Right atrium auricular region (tissue), 2 donors: ENCODE measurements at regions not wholly inside any gene's neighbourhood (a gene's known extent, or its start where the extent isn't known, plus 50 kb on each side); places are given as distances from the start of the nearest gene placed in this dataset.
A peak's percentile ranks its signal among the peaks of the same experiment; 100 is the strongest.

Source experiments
- DNase-seq: peaks from one replicate; pipeline ENCODE4 v3.0.0-alpha.2; 2019; ENCODE audit warnings: low spot score
- H3K27ac ChIP-seq, 2 donors: fragments of 200-600 bp; sonication (generic); 1 replicate in 1 of 2; 2 replicates in 1 of 2; pipeline ENCODE4 v1.5.1; 2016 to 2019
- H3K27me3 ChIP-seq, 2 donors: fragments of 200-600 bp; sonication (generic); one replicate each; pipeline versions ENCODE4 v1.5.1 to v1.6.0; 2017 to 2019
- H3K36me3 ChIP-seq: fragments of 200-600 bp; sonication (generic); one replicate; pipeline ENCODE4 v1.5.1; 2016
- H3K4me1 ChIP-seq, 2 donors: fragments of 200-600 bp; sonication (generic); one replicate each; pipeline versions ENCODE4 v1.5.1 to v1.6.0; 2017 to 2019
- H3K4me3 ChIP-seq, 2 donors: fragments of 200-600 bp; sonication (generic); 1 replicate in 1 of 2; 2 replicates in 1 of 2; pipeline ENCODE4 v1.5.1; 2017 to 2019; ENCODE audit warnings: mild to moderate bottlenecking in 1 of 2, moderate library complexity in 1 of 2
- H3K9me3 ChIP-seq, 2 donors: fragments of 200-600 bp; sonication (generic); one replicate each; pipeline ENCODE4 v1.5.1; 2019
- TF ChIP-seq, protein P1 (sequence below), 2 donors: fragments of 200-600 bp; sonication (generic); IDR thresholded peaks; one replicate each; pipeline ENCODE4 v1.5.1; 2019; ENCODE audit warnings: antibody characterized with exemption in 2 of 2

DNA sequence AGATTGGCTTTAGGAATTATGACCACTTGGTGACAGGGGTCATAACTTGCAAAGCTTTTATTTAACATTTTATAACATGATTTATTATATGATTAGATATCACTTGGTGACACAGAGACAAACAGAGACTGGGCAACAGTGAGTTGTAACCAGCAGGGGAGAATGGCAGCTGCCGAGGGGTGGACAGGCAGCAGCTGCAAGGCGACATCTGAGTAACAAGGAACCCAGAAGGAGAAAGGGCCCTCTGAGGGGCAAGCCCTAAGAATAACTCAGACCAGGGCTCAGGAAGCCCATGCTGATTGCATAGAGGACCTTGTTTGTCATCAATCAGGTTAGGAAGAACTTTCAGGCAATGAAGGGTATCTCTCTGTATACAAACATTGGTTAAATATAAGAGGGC lies 339.9 kb upstream of the SOX11 start:
- H3K4me1 ChIP-seq: no peaks in the 10 kb centered on the region
- H3K4me3 ChIP-seq: no peak overlapping the region
- H3K36me3 ChIP-seq: no peaks in the 10 kb centered on the region
- DNase-seq: no peak
- no peaks in the 10 kb centered on the region for H3K9me3 ChIP-seq
- no peak overlapping the region for H3K27ac ChIP-seq
- H3K27me3 ChIP-seq: no peaks in the 10 kb centered on the region
- TF ChIP-seq, protein P1, sequence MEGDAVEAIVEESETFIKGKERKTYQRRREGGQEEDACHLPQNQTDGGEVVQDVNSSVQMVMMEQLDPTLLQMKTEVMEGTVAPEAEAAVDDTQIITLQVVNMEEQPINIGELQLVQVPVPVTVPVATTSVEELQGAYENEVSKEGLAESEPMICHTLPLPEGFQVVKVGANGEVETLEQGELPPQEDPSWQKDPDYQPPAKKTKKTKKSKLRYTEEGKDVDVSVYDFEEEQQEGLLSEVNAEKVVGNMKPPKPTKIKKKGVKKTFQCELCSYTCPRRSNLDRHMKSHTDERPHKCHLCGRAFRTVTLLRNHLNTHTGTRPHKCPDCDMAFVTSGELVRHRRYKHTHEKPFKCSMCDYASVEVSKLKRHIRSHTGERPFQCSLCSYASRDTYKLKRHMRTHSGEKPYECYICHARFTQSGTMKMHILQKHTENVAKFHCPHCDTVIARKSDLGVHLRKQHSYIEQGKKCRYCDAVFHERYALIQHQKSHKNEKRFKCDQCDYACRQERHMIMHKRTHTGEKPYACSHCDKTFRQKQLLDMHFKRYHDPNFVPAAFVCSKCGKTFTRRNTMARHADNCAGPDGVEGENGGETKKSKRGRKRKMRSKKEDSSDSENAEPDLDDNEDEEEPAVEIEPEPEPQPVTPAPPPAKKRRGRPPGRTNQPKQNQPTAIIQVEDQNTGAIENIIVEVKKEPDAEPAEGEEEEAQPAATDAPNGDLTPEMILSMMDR (IDR thresholded peaks at IDR 0.05): no peak

DNA sequence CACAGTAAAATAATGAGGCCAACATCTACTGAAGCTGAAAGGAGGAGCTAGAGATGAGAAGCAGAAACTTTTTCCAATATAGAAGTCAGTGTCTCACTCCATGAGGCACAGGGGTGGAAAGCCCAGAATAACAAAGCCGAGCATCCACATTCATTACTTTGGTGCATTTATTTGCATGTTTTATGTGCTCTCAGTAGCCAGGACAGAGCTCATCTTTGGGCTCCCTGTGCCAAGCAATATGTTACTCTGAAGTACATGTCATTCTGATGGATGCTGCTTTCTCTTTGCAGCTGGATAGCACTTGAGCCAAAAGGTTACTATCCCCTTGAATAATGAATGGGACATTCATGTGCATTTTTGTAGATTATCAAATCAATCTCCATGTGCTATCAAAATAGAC lies 338.6 kb upstream of the SOX11 start:
- Histone ChIP-seq H3K27me3 (no peaks in the 10 kb centered on the region), H3K27ac (no peak overlapping the region), H3K4me1 (no peaks in the 10 kb centered on the region), H3K9me3 (no peaks in the 10 kb centered on the region), H3K36me3 (no peaks in the 10 kb centered on the region), H3K4me3 (no peak overlapping the region)
- DNase-seq: no peak
- TF ChIP-seq, protein P1 (IDR thresholded peaks at IDR 0.05): no peak

DNA sequence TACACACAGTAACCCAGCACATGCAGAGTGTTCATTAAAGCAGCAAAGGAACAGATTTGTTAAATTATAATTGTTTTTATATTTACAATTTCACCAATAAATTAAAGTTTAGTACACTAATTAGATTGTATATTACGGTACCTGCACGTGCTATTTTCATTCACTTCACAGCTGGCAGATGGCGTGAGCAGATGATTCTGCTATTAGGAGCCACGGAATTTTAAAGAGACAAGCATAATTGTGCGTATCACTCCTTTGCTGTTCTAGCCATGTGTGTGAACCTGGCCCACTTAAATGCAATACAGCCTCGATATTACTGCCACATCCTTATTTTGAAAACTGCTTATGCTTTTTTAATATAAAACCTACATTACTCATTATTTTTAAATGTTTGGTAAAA lies 332.8 kb upstream of the SOX11 start:
- Histone ChIP-seq H3K9me3 (no peaks in the 10 kb centered on the region), H3K4me1 (no peaks in the 10 kb centered on the region), H3K27ac (no peak overlapping the region), H3K36me3 (no peaks in the 10 kb centered on the region), H3K27me3 (no peaks in the 10 kb centered on the region), H3K4me3 (no peak overlapping the region)
- TF ChIP-seq, protein P1 (IDR thresholded peaks at IDR 0.05): no peak
- DNase-seq: no peak

DNA sequence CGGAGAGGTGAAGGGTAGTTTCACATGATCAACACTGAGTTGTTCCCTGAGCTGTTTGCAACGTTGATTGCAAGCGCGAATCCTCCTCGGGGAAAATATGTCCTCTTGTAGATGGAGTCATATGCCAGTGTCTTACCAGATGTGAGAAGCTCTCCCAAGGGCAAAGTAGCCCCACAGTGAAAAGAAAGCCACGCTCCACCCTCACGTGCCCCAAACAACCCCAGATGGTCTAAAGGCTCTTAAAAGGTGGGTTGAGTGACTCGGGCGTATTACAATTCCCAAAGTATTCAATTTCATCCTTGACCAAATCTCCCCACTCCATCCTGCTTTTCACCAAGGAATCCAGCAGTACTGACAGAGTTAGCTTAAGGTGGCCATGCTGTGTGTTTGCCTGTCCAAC lies 332.1 kb upstream of the SOX11 start:
- Histone ChIP-seq H3K27me3 (no peaks in the 10 kb centered on the region), H3K9me3 (no peaks in the 10 kb centered on the region), H3K4me3 (no peak overlapping the region), H3K27ac (no peak overlapping the region), H3K36me3 (no peaks in the 10 kb centered on the region), H3K4me1 (no peaks in the 10 kb centered on the region)
- TF ChIP-seq, protein P1 (IDR thresholded peaks at IDR 0.05): no peak
- DNase-seq: no peak

DNA sequence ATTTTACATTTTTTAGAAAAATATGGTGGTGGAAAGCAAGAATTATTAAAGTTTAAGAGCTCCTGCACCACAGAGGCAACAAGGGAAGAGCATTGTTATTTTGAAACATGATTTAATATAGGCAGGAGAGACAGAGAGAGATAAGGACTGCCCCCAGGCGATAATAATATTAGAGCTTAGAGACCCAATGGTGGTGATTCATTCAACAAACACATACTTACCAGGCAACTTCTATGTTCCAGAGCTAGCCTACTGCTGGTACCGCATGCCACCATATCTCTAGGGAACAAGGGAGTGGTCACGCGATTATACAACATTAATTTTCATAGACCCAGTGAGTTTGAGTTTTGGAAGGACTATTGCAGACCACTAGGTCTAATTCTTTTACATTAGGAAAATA lies 327.8 kb upstream of the SOX11 start:
- no peak for DNase-seq
- Histone ChIP-seq H3K4me1 (peaks cover 0 to 5% of the 10 kb centered on the region in 2 donors), H3K9me3 (no peaks in the 10 kb centered on the region), H3K27me3 (no peaks in the 10 kb centered on the region), H3K36me3 (no peaks in the 10 kb centered on the region), H3K27ac (no peak overlapping the region), H3K4me3 (no peak overlapping the region)
- TF ChIP-seq, protein P1 (IDR thresholded peaks at IDR 0.05): no peak

DNA sequence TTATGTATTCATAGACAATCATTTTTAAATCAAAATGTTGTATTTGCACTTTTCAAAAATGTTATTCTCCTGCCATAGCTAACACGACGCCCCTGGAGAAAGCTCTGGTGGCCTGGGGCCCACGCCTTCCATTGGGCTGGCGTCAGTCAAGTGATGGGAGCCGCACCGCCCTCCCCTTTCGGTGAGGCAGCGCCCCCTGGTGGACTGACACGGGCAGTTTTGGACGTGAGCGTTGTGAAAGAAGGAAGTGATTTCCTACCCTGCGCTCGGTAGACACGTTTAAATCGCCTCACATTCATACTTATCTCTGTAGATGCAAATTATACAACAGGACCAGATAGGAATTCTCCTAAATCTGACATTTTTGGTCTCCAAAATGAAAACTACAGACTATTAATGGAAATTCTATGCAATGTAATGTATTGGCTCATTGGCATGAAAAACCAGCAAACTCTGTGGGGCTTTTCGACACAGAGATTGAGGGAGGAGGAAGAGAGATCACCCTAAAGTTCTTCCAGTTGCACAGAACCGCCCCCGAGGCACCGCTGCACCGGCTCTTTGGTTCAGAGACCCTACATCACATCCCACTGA lies 326.2 kb upstream of the SOX11 start:
- no peak for DNase-seq
- no peak overlapping the region for H3K27ac ChIP-seq
- H3K4me1 ChIP-seq: peaks cover 0 to 5% of the 10 kb centered on the region in 2 donors
- TF ChIP-seq, protein P1 (IDR thresholded peaks at IDR 0.05): peak; percentile 49 to 78
- H3K4me3 ChIP-seq: no peak overlapping the region
- H3K27me3 ChIP-seq: no peaks in the 10 kb centered on the region
- no peaks in the 10 kb centered on the region for H3K9me3 ChIP-seq
- no peaks in the 10 kb centered on the region for H3K36me3 ChIP-seq
